Keratinocyte (primary cell): ENCODE measurements at regions not wholly inside any gene's neighbourhood (a gene's known extent, or its start where the extent isn't known, plus 50 kb on each side); places are given as distances from the start of the nearest gene placed in this dataset.

ENCODE experiments used
- EZH2 ChIP-seq: IDR thresholded peaks from one replicate; pipeline ENCODE4 v1.6.1; 2012; ENCODE audit warnings: inconsistent platforms, mild to moderate bottlenecking, low read length, moderate library complexity
- TF ChIP-seq, protein P1 (sequence below), 3 experiments: IDR thresholded peaks in 1 of 3; conservative IDR thresholded peaks in 1 of 3; optimal IDR thresholded peaks in 1 of 3; 2 replicates in 2 of 3; 3 replicates in 1 of 3; pipeline versions ENCODE3 to v1.5.1; 2011; ENCODE audit warnings: low read length in 3 of 3, mild to moderate bottlenecking in 3 of 3, moderate library complexity in 2 of 3, control low read depth in 1 of 3, inconsistent platforms in 1 of 3; ENCODE audit not compliant: insufficient read depth in 2 of 3; ENCODE audit errors: extremely low read depth in 1 of 3

DNA sequence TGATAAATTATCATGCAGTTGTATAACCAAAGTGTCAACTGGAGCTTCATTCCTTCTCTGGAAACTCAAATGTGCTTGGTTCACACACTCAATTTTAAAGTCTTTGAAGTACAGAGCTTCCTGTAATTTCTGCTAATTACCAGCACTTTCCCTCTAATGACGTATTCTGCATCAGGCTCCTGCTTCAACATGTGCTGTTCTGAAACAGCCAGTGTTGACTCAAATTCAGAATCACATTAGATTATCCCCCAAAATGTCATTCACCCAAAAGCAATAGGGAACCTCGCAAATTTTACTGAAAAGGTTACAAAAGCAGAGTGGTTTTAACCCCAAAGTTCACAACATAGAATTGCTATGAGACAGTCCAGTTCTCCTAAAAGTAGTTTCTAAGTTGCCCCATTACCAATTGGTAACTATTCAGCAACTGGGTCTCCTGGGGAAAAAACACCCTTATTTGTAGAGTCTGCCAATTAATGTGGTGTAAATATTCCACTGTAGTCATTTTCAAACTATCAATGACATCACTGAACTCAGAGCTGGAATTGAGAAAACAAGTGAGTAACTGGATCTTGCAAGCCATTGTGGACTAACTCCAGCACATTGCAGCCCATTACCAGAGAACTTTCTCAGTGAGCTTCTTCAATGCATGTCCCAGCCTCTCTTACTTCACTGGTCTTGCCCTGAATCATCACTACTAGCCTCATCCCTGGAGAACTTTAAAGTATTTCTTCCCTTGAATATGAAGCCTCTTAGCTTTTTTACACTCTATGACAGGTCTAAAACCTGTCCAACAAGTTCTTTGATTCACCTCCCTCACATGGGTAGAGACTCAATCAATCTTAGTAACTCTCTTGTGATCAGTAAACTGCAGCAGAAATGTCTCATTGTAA is 955.4 kb downstream of the EFNB2 start:
- TF ChIP-seq, protein P1, sequence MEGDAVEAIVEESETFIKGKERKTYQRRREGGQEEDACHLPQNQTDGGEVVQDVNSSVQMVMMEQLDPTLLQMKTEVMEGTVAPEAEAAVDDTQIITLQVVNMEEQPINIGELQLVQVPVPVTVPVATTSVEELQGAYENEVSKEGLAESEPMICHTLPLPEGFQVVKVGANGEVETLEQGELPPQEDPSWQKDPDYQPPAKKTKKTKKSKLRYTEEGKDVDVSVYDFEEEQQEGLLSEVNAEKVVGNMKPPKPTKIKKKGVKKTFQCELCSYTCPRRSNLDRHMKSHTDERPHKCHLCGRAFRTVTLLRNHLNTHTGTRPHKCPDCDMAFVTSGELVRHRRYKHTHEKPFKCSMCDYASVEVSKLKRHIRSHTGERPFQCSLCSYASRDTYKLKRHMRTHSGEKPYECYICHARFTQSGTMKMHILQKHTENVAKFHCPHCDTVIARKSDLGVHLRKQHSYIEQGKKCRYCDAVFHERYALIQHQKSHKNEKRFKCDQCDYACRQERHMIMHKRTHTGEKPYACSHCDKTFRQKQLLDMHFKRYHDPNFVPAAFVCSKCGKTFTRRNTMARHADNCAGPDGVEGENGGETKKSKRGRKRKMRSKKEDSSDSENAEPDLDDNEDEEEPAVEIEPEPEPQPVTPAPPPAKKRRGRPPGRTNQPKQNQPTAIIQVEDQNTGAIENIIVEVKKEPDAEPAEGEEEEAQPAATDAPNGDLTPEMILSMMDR (optimal IDR thresholded peaks at IDR 0.05 in 1 of 3, IDR thresholded peaks at IDR 0.05 in 1 of 3, conservative IDR thresholded peaks at IDR 0.05 in 1 of 3; ENCODE audit: extremely low read depth in 1 of 3, insufficient read depth in 2 of 3, low read length in 3 of 3): no peak
- TF ChIP-seq EZH2: no peak
